ENCODE measurements at regions not wholly inside any gene's neighbourhood (a gene's known extent, or its start where the extent isn't known, plus 50 kb on each side); places are given as distances from the start of the nearest gene placed in this dataset.

DNA sequence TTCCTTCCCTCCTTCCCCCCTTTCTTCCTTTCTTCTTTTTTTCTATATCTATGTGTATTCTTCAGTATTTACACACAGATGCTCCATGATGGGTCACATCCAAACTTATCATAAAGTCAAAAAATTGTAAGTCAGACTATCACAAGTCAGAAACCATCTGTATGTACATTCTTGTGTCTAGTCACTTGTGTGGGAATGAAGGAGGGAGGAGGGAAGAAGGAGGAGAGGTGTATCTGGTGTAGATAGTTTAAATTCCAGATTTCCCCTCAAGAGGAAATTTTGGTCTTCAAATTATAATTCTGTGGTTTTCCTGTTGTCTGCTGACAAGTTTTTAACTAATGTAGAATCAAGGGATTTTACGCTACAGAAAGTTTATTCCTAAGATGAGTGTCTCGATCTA, 287.2 kb downstream of the ETV1 start:
- Histone ChIP-seq H4K20me1 (replicated peaks; ENCODE audit: control insufficient read depth, extremely low read depth, insufficient read depth, low read length) (no peaks in the 10 kb centered on the region), H3K9me3 (replicated peaks; ENCODE audit: control insufficient read depth, insufficient read depth, low read length) (no peaks in the 10 kb centered on the region), H3K4me1 (ENCODE audit: control insufficient read depth, extremely low read depth, insufficient read depth, low read length) (no peaks in the 10 kb centered on the region), H3K4me2 (ENCODE audit: insufficient read depth, low read length) (no peak overlapping the region), H3K27me3 (ENCODE audit: control insufficient read depth in 2 of 2, insufficient read depth in 2 of 2, low read length in 2 of 2) (no peaks in the 10 kb centered on the region), H3K9me1 (replicated peaks; ENCODE audit: control insufficient read depth, extremely low read depth, insufficient read depth, low read length) (no peaks in the 10 kb centered on the region), H3K9ac (replicated peaks; ENCODE audit: extremely low read depth, insufficient read depth, low read length) (no peak overlapping the region), H3K79me2 (ENCODE audit: control insufficient read depth, insufficient read depth, low read length) (no peaks in the 10 kb centered on the region), H3K4me3 (replicated peaks in 1 of 3; ENCODE audit: insufficient read depth in 1 of 3, low read depth in 1 of 3, low read length in 3 of 3) (no peak overlapping the region), H3K36me3 (ENCODE audit: control insufficient read depth in 2 of 2, extremely low read depth in 1 of 2, insufficient read depth in 2 of 2, low read length in 2 of 2) (no peaks in the 10 kb centered on the region), H3K27ac (ENCODE audit: insufficient read depth, low read depth, low read length) (no peak overlapping the region), H2AFZ (ENCODE audit: low read depth, low read length) (no peak overlapping the region)
- TF ChIP-seq, protein P1, sequence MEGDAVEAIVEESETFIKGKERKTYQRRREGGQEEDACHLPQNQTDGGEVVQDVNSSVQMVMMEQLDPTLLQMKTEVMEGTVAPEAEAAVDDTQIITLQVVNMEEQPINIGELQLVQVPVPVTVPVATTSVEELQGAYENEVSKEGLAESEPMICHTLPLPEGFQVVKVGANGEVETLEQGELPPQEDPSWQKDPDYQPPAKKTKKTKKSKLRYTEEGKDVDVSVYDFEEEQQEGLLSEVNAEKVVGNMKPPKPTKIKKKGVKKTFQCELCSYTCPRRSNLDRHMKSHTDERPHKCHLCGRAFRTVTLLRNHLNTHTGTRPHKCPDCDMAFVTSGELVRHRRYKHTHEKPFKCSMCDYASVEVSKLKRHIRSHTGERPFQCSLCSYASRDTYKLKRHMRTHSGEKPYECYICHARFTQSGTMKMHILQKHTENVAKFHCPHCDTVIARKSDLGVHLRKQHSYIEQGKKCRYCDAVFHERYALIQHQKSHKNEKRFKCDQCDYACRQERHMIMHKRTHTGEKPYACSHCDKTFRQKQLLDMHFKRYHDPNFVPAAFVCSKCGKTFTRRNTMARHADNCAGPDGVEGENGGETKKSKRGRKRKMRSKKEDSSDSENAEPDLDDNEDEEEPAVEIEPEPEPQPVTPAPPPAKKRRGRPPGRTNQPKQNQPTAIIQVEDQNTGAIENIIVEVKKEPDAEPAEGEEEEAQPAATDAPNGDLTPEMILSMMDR (IDR thresholded peaks at IDR 0.05; ENCODE audit: extremely low read depth in 1 of 2, insufficient read depth in 1 of 2, low read depth in 1 of 2, low read length in 2 of 2) = no peak
- TF ChIP-seq GATA2 (IDR thresholded peaks at IDR 0.05; ENCODE audit: insufficient read depth, insufficient read length, low read depth, low read length) (no peak), EZH2 (IDR thresholded peaks at IDR 0.05; ENCODE audit: borderline replicate concordance, low read depth, low read length, severe bottlenecking) (no peak), FOS (IDR thresholded peaks at IDR 0.05; ENCODE audit: borderline replicate concordance, insufficient read depth, low read length) (no peak)
- ChIA-PET POLR2A (no interaction called here), CTCF (no interaction called here)
- intact Hi-C loops (cut with micrococcal nuclease) (no loop called here), dilution Hi-C loops (cut with MboI; ENCODE audit: extremely low pct_ligation_motif_present, low sequenced_read_pairs) (no loop called here)
- DNase-seq (ENCODE audit: low read depth, low spot score) = no peak
- no peak for FAIRE-seq
- no TSS peak for BruUV-seq (replicated peaks)

DNA sequence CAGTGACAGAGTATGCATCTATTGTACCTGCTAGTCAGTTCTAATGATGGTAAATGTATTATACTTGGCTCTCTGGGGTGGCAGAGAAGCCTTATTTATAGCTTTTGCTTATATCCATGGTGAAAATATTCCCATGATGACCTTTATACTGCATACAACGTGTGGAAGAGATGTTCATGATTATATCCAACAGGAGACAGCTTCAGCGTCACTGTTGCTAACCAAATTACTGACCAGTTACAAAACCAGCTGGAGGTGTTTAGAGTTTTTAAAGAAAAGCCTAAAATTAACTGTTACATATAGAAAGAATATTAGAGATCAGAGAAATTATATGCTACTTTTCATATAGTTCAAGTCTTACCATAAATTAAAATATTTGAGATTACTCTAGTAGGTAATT, 280.8 kb downstream of the ETV1 start:
- Histone ChIP-seq H3K4me3 (replicated peaks in 1 of 3; ENCODE audit: insufficient read depth in 1 of 3, low read depth in 1 of 3, low read length in 3 of 3) (no peak overlapping the region), H3K4me2 (ENCODE audit: insufficient read depth, low read length) (no peak overlapping the region), H3K9ac (replicated peaks; ENCODE audit: extremely low read depth, insufficient read depth, low read length) (no peak overlapping the region), H2AFZ (ENCODE audit: low read depth, low read length) (no peak overlapping the region), H3K36me3 (ENCODE audit: control insufficient read depth in 2 of 2, extremely low read depth in 1 of 2, insufficient read depth in 2 of 2, low read length in 2 of 2) (no peaks in the 10 kb centered on the region), H3K27ac (ENCODE audit: insufficient read depth, low read depth, low read length) (no peak overlapping the region), H3K9me1 (replicated peaks; ENCODE audit: control insufficient read depth, extremely low read depth, insufficient read depth, low read length) (no peaks in the 10 kb centered on the region), H3K9me3 (replicated peaks; ENCODE audit: control insufficient read depth, insufficient read depth, low read length) (no peaks in the 10 kb centered on the region), H3K27me3 (ENCODE audit: control insufficient read depth in 2 of 2, insufficient read depth in 2 of 2, low read length in 2 of 2) (no peaks in the 10 kb centered on the region), H4K20me1 (replicated peaks; ENCODE audit: control insufficient read depth, extremely low read depth, insufficient read depth, low read length) (no peaks in the 10 kb centered on the region), H3K4me1 (ENCODE audit: control insufficient read depth, extremely low read depth, insufficient read depth, low read length) (no peaks in the 10 kb centered on the region), H3K79me2 (ENCODE audit: control insufficient read depth, insufficient read depth, low read length) (no peaks in the 10 kb centered on the region)
- BruUV-seq (replicated peaks) = no TSS peak
- intact Hi-C loops (cut with micrococcal nuclease) = no loop called here
- no peak for DNase-seq (ENCODE audit: low read depth, low spot score)
- dilution Hi-C loops (cut with MboI; ENCODE audit: extremely low pct_ligation_motif_present, low sequenced_read_pairs) = no loop called here
- no peak for FAIRE-seq
- ChIA-PET POLR2A (no interaction called here), CTCF (no interaction called here)
- no peak for TF ChIP-seq MYC (IDR thresholded peaks at IDR 0.05; ENCODE audit: low read depth, low read length)
- TF ChIP-seq POLR2A (IDR thresholded peaks at IDR 0.05; ENCODE audit: low read depth, low read length) = no peak
- TF ChIP-seq, protein P1 (IDR thresholded peaks at IDR 0.05; ENCODE audit: extremely low read depth in 1 of 2, insufficient read depth in 1 of 2, low read depth in 1 of 2, low read length in 2 of 2) = no peak
- no peak for TF ChIP-seq JUN (IDR thresholded peaks at IDR 0.05; ENCODE audit: borderline replicate concordance, insufficient read depth, insufficient read length, low read depth)
- TF ChIP-seq POLR2AphosphoS5 (IDR thresholded peaks at IDR 0.05; ENCODE audit: insufficient read depth, low read depth, low read length) = no peak
- TF ChIP-seq, protein P2, sequence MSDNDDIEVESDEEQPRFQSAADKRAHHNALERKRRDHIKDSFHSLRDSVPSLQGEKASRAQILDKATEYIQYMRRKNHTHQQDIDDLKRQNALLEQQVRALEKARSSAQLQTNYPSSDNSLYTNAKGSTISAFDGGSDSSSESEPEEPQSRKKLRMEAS (IDR thresholded peaks at IDR 0.05; ENCODE audit: insufficient read depth, insufficient read length) = no peak
- no peak for TF ChIP-seq GATA2 (IDR thresholded peaks at IDR 0.05; ENCODE audit: insufficient read depth, insufficient read length, low read depth, low read length)
- no peak for TF ChIP-seq FOS (IDR thresholded peaks at IDR 0.05; ENCODE audit: borderline replicate concordance, insufficient read depth, low read length)
- TF ChIP-seq EZH2 (IDR thresholded peaks at IDR 0.05; ENCODE audit: borderline replicate concordance, low read depth, low read length, severe bottlenecking) = no peak

Measured in endothelial cell of umbilical vein (primary cell).